H1 (cell line): ENCODE measurements at regions not wholly inside any gene's neighbourhood (a gene's known extent, or its start where the extent isn't known, plus 50 kb on each side); places are given as distances from the start of the nearest gene placed in this dataset.

Experiments used
- CTCF ChIA-PET: fragments of 300-600 bp; sonication (Branson Sonifier 250); formaldehyde crosslinking; loops from one replicate; lab custom pipeline; 2021; ENCODE audit not compliant: partially characterized antibody; lab: Charles Lee
- POLR2A ChIA-PET: fragments of 300-600 bp; sonication (Branson Sonifier 250); formaldehyde crosslinking; loops from one replicate; lab custom pipeline; 2021; ENCODE audit warnings: inconsistent platforms; ENCODE audit not compliant: partially characterized antibody; lab: Charles Lee
- DNase-seq, 2 experiments: peaks; one replicate each; pipeline versions ENCODE4 v3.0.0 to v3.0.0-alpha.2; 2010 to 2022; ENCODE audit warnings: low spot score in 2 of 2, low read depth in 1 of 2, mixed read lengths in 1 of 2
- FAIRE-seq: peaks from 2 replicates; lab custom pipeline; 2011; peaks lifted over from hg19 to GRCh38; lab: Jason Lieb, UNC
- H2AFZ ChIP-seq: 2 replicates; pipeline ENCODE4 v1.8.1; 2012; ENCODE audit warnings: low read length, inconsistent platforms
- H2AK5ac ChIP-seq: 2 replicates; pipeline ENCODE4 v1.6.1; 2013; ENCODE audit warnings: low read depth, low read length
- H2BK120ac ChIP-seq: replicated peaks from 2 replicates; pipeline ENCODE3; 2013; ENCODE audit warnings: low read depth, low read length, inconsistent platforms
- H2BK12ac ChIP-seq: 2 replicates; pipeline ENCODE4 v1.6.1; 2013; ENCODE audit warnings: low read depth, low read length
- H2BK15ac ChIP-seq: 2 replicates; pipeline ENCODE4 v1.6.1; 2013; ENCODE audit warnings: low read length
- H2BK20ac ChIP-seq: 2 replicates; pipeline ENCODE4 v1.6.1; 2013; ENCODE audit warnings: low read length
- H2BK5ac ChIP-seq: 2 replicates; pipeline ENCODE4 v1.6.1; 2013; ENCODE audit warnings: low read depth, low read length
- H3K14ac ChIP-seq: 2 replicates; pipeline ENCODE4 v1.6.1; 2013; ENCODE audit warnings: inconsistent platforms; ENCODE audit not compliant: insufficient read length
- H3K18ac ChIP-seq: 2 replicates; pipeline ENCODE4 v1.6.1; 2013; ENCODE audit warnings: low read length; ENCODE audit errors: extremely low read depth
- H3K23ac ChIP-seq: 2 replicates; pipeline ENCODE4 v1.6.1; 2013; ENCODE audit warnings: inconsistent platforms; ENCODE audit not compliant: insufficient read length
- H3K23me2 ChIP-seq: 2 replicates; pipeline ENCODE4 v1.6.1; 2013; ENCODE audit warnings: low read depth, low read length
- H3K27ac ChIP-seq: 2 replicates; pipeline ENCODE4 v1.6.1; 2011; ENCODE audit warnings: low read depth, low read length, inconsistent platforms
- H3K27me3 ChIP-seq, 4 experiments: replicated peaks in 1 of 4; 1 replicate in 1 of 4; 2 replicates in 3 of 4; pipeline versions ENCODE4 v1.6.1 to v1.8.1; 2011 to 2013; ENCODE audit warnings: low read length in 3 of 4, mild to moderate bottlenecking in 3 of 4, inconsistent platforms in 2 of 4, mixed read lengths in 2 of 4, moderate library complexity in 1 of 4; ENCODE audit not compliant: control insufficient read depth in 3 of 4, insufficient read depth in 3 of 4; ENCODE audit errors: extremely low read depth in 1 of 4
- H3K36me3 ChIP-seq, 4 experiments: 2 replicates each; pipeline versions ENCODE4 v1.6.1 to v1.8.1; 2011 to 2013; ENCODE audit warnings: mild to moderate bottlenecking in 4 of 4, low read length in 3 of 4, moderate library complexity in 2 of 4, control low read depth in 1 of 4, inconsistent platforms in 1 of 4; ENCODE audit not compliant: insufficient read depth in 4 of 4, control insufficient read depth in 2 of 4
- H3K4ac ChIP-seq: replicated peaks from 2 replicates; pipeline ENCODE3; 2013; ENCODE audit warnings: low read length, low read depth, mixed read lengths, inconsistent platforms; ENCODE audit not compliant: insufficient read length
- H3K4me1 ChIP-seq, 4 experiments: replicated peaks in 1 of 4; 1 replicate in 1 of 4; 2 replicates in 3 of 4; pipeline versions ENCODE4 v1.6.1 to v1.8.1; 2011 to 2013; ENCODE audit warnings: low read length in 3 of 4, inconsistent platforms in 2 of 4, mixed read lengths in 1 of 4; ENCODE audit not compliant: insufficient read depth in 4 of 4, control insufficient read depth in 3 of 4
- H3K4me2 ChIP-seq, 2 experiments: 2 replicates each; pipeline versions ENCODE4 v1.6.1 to v1.8.1; 2011 to 2013; ENCODE audit warnings: low read depth in 2 of 2, low read length in 2 of 2, control low read depth in 1 of 2, inconsistent platforms in 1 of 2, mild to moderate bottlenecking in 1 of 2; ENCODE audit not compliant: insufficient read depth in 1 of 2
- H3K4me3 ChIP-seq, 4 experiments: fragments of 200-600, 300-600 bp in 1 of 4; sonication (generic), shearing (Covaris generic), sonication (Bioruptor Twin) in 1 of 4; 2 replicates each; pipeline versions ENCODE4 v1.5.1 to v1.8.1; 2011 to 2016; ENCODE audit warnings: low read length in 4 of 4, low read depth in 3 of 4, control low read depth in 2 of 4, inconsistent platforms in 2 of 4, mild to moderate bottlenecking in 2 of 4, mixed read lengths in 1 of 4, moderate library complexity in 1 of 4; ENCODE audit not compliant: insufficient read depth in 2 of 4; ENCODE audit errors: extremely low read depth in 1 of 4
- H3K56ac ChIP-seq: replicated peaks from 2 replicates; pipeline ENCODE3; 2013; ENCODE audit warnings: low read depth, mild to moderate bottlenecking, mixed read lengths, low read length, inconsistent platforms; ENCODE audit not compliant: insufficient read length
- H3K79me1 ChIP-seq: 2 replicates; pipeline ENCODE4 v1.6.1; 2013; ENCODE audit warnings: low read depth, low read length, control low read depth
- H3K79me2 ChIP-seq, 2 experiments: 2 replicates each; pipeline versions ENCODE4 v1.6.1 to v1.8.1; 2012 to 2013; ENCODE audit warnings: low read length in 2 of 2, mild to moderate bottlenecking in 2 of 2, inconsistent platforms in 1 of 2; ENCODE audit not compliant: insufficient read depth in 2 of 2, control insufficient read depth in 1 of 2
- H3K9ac ChIP-seq, 4 experiments: replicated peaks in 1 of 4; 1 replicate in 1 of 4; 2 replicates in 3 of 4; pipeline versions ENCODE4 v1.6.1 to v1.8.1; 2011 to 2013; ENCODE audit warnings: low read depth in 3 of 4, low read length in 3 of 4, control low read depth in 2 of 4, mild to moderate bottlenecking in 2 of 4, moderate library complexity in 2 of 4, inconsistent platforms in 1 of 4; ENCODE audit errors: extremely low read depth in 1 of 4
- H3K9me3 ChIP-seq, 2 experiments: 2 replicates each; pipeline versions ENCODE4 v1.6.1 to v1.8.1; 2012 to 2013; ENCODE audit warnings: mild to moderate bottlenecking in 2 of 2, moderate library complexity in 2 of 2, control low read depth in 1 of 2, inconsistent platforms in 1 of 2, low read depth in 1 of 2, low read length in 1 of 2, mixed read lengths in 1 of 2; ENCODE audit not compliant: insufficient read depth in 2 of 2
- H4K20me1 ChIP-seq, 2 experiments: replicated peaks in 1 of 2; 2 replicates each; pipeline versions ENCODE3 to v1.8.1; 2011 to 2013; ENCODE audit warnings: inconsistent platforms in 2 of 2, low read length in 2 of 2, mild to moderate bottlenecking in 1 of 2; ENCODE audit not compliant: insufficient read depth in 2 of 2, control insufficient read depth in 1 of 2
- H4K5ac ChIP-seq: 2 replicates; pipeline ENCODE4 v1.6.1; 2013; ENCODE audit warnings: low read length, low read depth, mixed read lengths, inconsistent platforms; ENCODE audit not compliant: insufficient read length
- H4K8ac ChIP-seq: 2 replicates; pipeline ENCODE4 v1.8.0; 2013; ENCODE audit warnings: mild to moderate bottlenecking, moderate library complexity, low read length, inconsistent platforms; ENCODE audit not compliant: insufficient read depth; ENCODE audit errors: extremely low read depth
- H4K91ac ChIP-seq: replicated peaks from 2 replicates; pipeline ENCODE3; 2013; ENCODE audit warnings: low read length, mixed read lengths, inconsistent platforms; ENCODE audit not compliant: insufficient read length
- CBX5 ChIP-seq: fragments of 300-800, 300-1000 bp; sonication (generic); IDR thresholded peaks from 2 replicates; pipeline ENCODE4 v1.7.1; 2016; ENCODE audit warnings: antibody characterized with exemption, low read length, low read depth
- HDAC2 ChIP-seq, 2 experiments: fragments of 300-600 bp in 1 of 2; sonication (generic) in 1 of 2; IDR thresholded peaks; 2 replicates each; pipeline ENCODE4 v1.6.1; 2011 to 2012; ENCODE audit warnings: low read depth in 2 of 2, low read length in 2 of 2, mild to moderate bottlenecking in 2 of 2, moderate library complexity in 2 of 2, borderline replicate concordance in 1 of 2, inconsistent platforms in 1 of 2
- RXRA ChIP-seq: IDR thresholded peaks from 2 replicates; pipeline ENCODE4 v1.6.1; 2011; ENCODE audit warnings: low read depth, mild to moderate bottlenecking, low read length, moderate library complexity; ENCODE audit not compliant: insufficient read depth
- SAP30 ChIP-seq: fragments of 300-600 bp; sonication (generic); IDR thresholded peaks from 2 replicates; pipeline ENCODE4 v1.7.1; 2012; ENCODE audit warnings: low read length, moderate library complexity, mild to moderate bottlenecking, inconsistent platforms; ENCODE audit not compliant: insufficient read depth, insufficient replicate concordance
- SP2 ChIP-seq: IDR thresholded peaks from 2 replicates; pipeline ENCODE4 v1.6.1; 2012; ENCODE audit warnings: mild to moderate bottlenecking, low read length, inconsistent platforms

DNA sequence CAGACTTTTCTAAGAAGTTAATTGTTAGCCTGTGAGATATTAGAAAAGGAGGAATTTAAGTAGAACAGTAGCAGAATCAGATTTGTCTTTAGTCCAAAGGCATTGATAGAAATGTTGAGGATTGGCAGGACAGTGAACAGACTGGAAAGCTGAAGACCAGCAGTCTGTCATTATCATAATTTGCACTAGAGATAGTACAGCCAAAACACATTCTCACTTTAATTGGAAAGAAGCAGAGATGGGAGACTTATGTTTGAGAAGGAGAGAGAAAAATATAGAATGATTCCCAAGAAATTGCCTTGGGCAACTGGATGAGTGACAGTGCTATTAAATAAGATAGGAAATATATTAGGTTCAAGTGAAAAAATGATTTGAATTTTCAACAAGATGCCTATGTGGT is 755.5 kb downstream of the SLITRK5 start:
- Histone ChIP-seq H3K27ac (no peak overlapping the region), H3K79me2 (no peaks in the 10 kb centered on the region)

More for the DNA sequence above, 755.5 kb downstream of the SLITRK5 start:
- Histone ChIP-seq H3K4me1 (no peaks in the 10 kb centered on the region), H3K36me3 (no peaks in the 10 kb centered on the region; a peak in 1 of 8 replicates), H3K4me3 (no peak overlapping the region), H4K5ac (no peak overlapping the region), H2AK5ac (no peak overlapping the region), H3K9ac (no peak overlapping the region), H3K14ac (no peak overlapping the region), H4K8ac (no peak overlapping the region), H4K20me1 (no peaks in the 10 kb centered on the region), H2BK5ac (no peak overlapping the region), H3K4me2 (no peak overlapping the region), H2BK20ac (no peak overlapping the region), H3K9me3 (peaks cover 4 to 7% of the 10 kb centered on the region in 2 experiments; a peak in 2 of 4 replicates), H3K4ac (no peak overlapping the region), H2BK120ac (no peak overlapping the region), H3K18ac (no peak overlapping the region), H2BK15ac (no peak overlapping the region), H4K91ac (no peak overlapping the region), H2BK12ac (no peak overlapping the region), H3K23me2 (no peaks in the 10 kb centered on the region), H3K23ac (no peak overlapping the region), H2AFZ (0 out of 2 replicates have a peak overlapping the region, but pooled peaks have one; percentile 43), H3K27me3 (no peaks in the 10 kb centered on the region), H3K56ac (no peak overlapping the region), H3K79me1 (no peaks in the 10 kb centered on the region)
- ChIA-PET CTCF (no interaction called here), POLR2A (no interaction called here)
- FAIRE-seq (no peak), DNase-seq (no peak)
- TF ChIP-seq RXRA (no peak), CBX5 (no peak), HDAC2 (IDR thresholded peaks at IDR 0.05; ENCODE audit: borderline replicate concordance in 1 of 2, low read depth in 2 of 2, low read length in 2 of 2) (no peak), SP2 (no peak), SAP30 (no peak)
